Prostate gland (tissue), 2 donors: ENCODE measurements at regions not wholly inside any gene's neighbourhood (a gene's known extent, or its start where the extent isn't known, plus 50 kb on each side); places are given as distances from the start of the nearest gene placed in this dataset.

ENCODE experiments used
- CTCF ChIP-seq, 4 experiments: fragments of 200-600 bp in 2 of 4; fragments of 450-650 bp in 2 of 4; sonication (generic) in 2 of 4; IDR thresholded peaks; 1 replicate in 3 of 4; 2 replicates in 1 of 4; pipeline ENCODE4 v1.5.1; 2016 to 2019; ENCODE audit warnings: antibody characterized with exemption in 4 of 4, mild to moderate bottlenecking in 2 of 4, moderate library complexity in 2 of 4
- POLR2A ChIP-seq: fragments of 450-650 bp; IDR thresholded peaks from one replicate; pipeline ENCODE4 v1.6.1; 2016; ENCODE audit warnings: antibody characterized with exemption, mild to moderate bottlenecking
- POLR2AphosphoS5 ChIP-seq: sonication (generic); formaldehyde crosslinking; IDR thresholded peaks from one replicate; pipeline ENCODE4 v1.6.1; 2017; ENCODE audit warnings: antibody characterized with exemption

GRCh38 chr3:87558492-87558891 is 282.1 kb upstream of the POU1F1 start:
- TF ChIP-seq POLR2AphosphoS5 (no peak), CTCF (IDR thresholded peaks at IDR 0.05) (no peak), POLR2A (no peak)
